SJCRH30 (cell line): ENCODE measurements at regions not wholly inside any gene's neighbourhood (a gene's known extent, or its start where the extent isn't known, plus 50 kb on each side); places are given as distances from the start of the nearest gene placed in this dataset.
"Not testable (repeated sequence)": the region's sequence is repeated elsewhere in the genome, so short reads cannot be mapped to it uniquely, and the experiment has no call there.

Source experiments
- DNase-seq, 2 experiments: peaks; one replicate each; pipeline ENCODE4 v3.0.0-alpha.2; 2015 to 2020
- H3K27ac ChIP-seq: fragments of 250-450 bp; sonication (Bioruptor Pico); 2 replicates; pipeline ENCODE4 v1.5.1; 2020; ENCODE audit warnings: mild to moderate bottlenecking, moderate library complexity
- H3K27me3 ChIP-seq: fragments of 250-450 bp; sonication (Bioruptor Pico); 2 replicates; pipeline ENCODE4 v1.5.1; 2020; ENCODE audit warnings: mild to moderate bottlenecking, moderate library complexity
- H3K36me3 ChIP-seq: fragments of 250-450 bp; sonication (Bioruptor Pico); 2 replicates; pipeline ENCODE4 v1.5.1; 2020; ENCODE audit warnings: mild to moderate bottlenecking, moderate library complexity
- H3K4me1 ChIP-seq: fragments of 250-450 bp; sonication (Bioruptor Pico); 2 replicates; pipeline ENCODE4 v1.5.1; 2020; ENCODE audit warnings: mild to moderate bottlenecking, moderate library complexity
- H3K4me3 ChIP-seq: fragments of 250-450 bp; sonication (Bioruptor Pico); 2 replicates; pipeline ENCODE4 v1.5.1; 2020; ENCODE audit warnings: mild to moderate bottlenecking, moderate library complexity
- H3K9me3 ChIP-seq: fragments of 250-450 bp; sonication (Bioruptor Pico); replicated peaks from 2 replicates; pipeline ENCODE4 v1.5.1; 2020; ENCODE audit warnings: mild to moderate bottlenecking, moderate library complexity

DNA sequence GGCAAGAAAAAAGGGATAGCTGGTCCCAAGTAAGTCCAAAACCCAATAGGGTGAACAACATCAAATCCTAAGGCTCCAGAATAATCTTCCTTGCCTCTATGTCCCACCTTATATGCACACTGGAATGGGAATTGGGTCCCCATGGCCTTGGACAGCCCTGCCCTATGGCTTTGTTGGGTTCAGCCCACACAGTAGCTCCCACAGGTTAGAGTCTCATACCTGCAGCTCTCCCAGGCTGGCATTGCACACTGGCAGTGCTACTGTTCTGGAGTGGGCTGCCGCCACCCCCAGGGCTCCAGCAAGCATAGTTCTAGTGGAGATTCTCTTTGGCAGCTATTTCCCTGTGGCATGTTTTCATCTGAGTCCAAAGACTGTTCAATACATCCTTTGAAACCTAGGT is 352.4 kb upstream of the CLEC14A start:
- Histone ChIP-seq H3K36me3 (no peaks in the 10 kb centered on the region; the same call in 1 of the 2 replicates), H3K27me3 (no peaks in the 10 kb centered on the region), H3K4me1 (no peaks in the 10 kb centered on the region), H3K4me3 (no peak overlapping the region), H3K27ac (no peak overlapping the region), H3K9me3 (no peaks in the 10 kb centered on the region; the same call in none of the 2 replicates)
- no peak for DNase-seq

DNA sequence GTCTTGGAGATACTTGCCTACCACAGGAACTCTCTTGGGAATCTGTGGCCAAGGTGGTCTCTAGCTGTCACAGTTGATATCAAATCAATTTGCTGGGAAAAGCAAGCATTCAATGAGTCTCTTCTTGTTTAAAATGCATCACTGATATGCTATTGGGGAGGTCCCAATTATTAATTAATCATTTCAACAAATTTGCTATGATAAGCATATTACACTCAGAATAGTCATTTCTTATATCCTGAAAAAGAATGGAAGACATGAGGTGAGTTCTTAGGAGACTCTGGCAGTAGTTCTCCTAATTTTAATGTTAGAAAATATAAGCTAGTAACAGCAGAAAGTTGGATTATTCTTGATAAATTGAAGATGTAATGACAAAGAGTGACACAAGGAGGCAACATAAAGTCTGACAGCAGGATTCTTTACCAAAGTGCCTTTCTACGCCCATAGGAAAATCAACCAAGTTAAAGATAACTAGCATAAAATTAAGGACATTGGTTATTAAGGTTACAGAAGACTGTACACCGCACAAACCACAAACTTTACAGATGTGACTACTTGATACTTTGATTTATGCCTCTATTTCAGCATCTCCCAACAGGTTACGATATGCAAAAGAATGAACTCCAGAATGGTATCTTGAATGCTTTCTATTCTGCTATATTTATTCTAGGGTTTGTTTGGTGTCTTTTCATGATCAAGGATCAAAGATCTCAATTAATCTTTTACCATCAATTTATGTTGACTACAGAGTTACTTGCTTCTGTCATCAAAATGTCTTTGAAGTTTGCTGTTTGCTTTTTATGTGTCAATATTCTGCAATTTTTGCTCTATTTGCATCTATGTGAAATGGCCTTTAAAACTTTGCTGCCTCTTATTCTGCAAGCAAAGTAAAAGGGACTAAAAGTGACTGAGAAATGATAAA is 349.6 kb upstream of the CLEC14A start:
- no peaks in the 10 kb centered on the region for H3K27me3 ChIP-seq
- no peak for DNase-seq
- no peaks in the 10 kb centered on the region for H3K4me1 ChIP-seq
- H3K4me3 ChIP-seq: no peak overlapping the region
- H3K27ac ChIP-seq: no peak overlapping the region
- H3K36me3 ChIP-seq: 0 out of 2 replicates have a peak, but pooled peaks cover 3% of the 10 kb centered on the region
- H3K9me3 ChIP-seq: no peaks in the 10 kb centered on the region; the same call in none of the 2 replicates

DNA sequence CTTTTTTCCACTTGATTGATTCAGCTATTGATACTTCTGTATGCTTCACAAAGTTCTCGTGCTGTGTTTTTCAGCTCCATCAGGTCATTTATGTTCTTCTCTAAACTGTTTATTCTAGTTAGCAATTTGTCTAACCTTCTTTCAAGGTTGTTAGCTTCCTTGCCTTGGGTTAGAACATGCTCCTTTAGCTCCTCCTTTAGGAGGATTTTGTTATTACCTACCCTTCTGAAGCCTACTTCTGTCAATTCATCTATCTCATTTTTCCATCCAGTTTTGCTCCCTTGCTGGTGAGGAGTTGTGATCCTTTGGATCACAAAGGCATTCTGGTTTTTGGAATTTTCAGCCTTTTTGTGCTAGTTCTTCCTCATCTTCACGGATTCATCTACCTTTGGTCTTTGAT is 344.7 kb upstream of the CLEC14A start:
- not testable (repeated sequence) for H3K4me1 ChIP-seq, H3K36me3 ChIP-seq, H3K9me3 ChIP-seq, H3K4me3 ChIP-seq, H3K27me3 ChIP-seq, DNase-seq, H3K27ac ChIP-seq

DNA sequence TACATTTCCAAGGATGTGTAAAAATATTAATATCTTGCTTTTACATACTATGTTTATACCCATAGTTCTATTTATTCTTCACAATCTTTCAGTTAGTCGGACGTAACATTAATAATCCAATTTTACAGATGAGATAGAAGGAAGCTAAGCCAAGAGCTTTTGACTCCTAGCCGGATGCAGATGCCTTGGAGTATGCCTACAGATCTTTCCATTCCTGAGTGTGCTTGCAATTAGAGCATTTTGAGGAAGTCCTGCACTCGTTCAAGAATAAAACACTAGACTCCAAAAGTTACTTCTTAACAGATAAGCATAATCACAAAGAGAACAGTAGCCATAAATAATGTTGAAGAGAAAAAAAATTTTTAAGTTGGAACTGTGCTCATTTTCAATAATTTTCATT is 337.6 kb upstream of the CLEC14A start:
- H3K27ac ChIP-seq: no peak overlapping the region
- DNase-seq: no peak
- peaks cover 6% of the 10 kb centered on the region; the same call in 1 of the 2 replicates for H3K9me3 ChIP-seq
- no peaks in the 10 kb centered on the region for H3K27me3 ChIP-seq
- no peaks in the 10 kb centered on the region for H3K36me3 ChIP-seq
- H3K4me3 ChIP-seq: no peak overlapping the region
- H3K4me1 ChIP-seq: no peaks in the 10 kb centered on the region

DNA sequence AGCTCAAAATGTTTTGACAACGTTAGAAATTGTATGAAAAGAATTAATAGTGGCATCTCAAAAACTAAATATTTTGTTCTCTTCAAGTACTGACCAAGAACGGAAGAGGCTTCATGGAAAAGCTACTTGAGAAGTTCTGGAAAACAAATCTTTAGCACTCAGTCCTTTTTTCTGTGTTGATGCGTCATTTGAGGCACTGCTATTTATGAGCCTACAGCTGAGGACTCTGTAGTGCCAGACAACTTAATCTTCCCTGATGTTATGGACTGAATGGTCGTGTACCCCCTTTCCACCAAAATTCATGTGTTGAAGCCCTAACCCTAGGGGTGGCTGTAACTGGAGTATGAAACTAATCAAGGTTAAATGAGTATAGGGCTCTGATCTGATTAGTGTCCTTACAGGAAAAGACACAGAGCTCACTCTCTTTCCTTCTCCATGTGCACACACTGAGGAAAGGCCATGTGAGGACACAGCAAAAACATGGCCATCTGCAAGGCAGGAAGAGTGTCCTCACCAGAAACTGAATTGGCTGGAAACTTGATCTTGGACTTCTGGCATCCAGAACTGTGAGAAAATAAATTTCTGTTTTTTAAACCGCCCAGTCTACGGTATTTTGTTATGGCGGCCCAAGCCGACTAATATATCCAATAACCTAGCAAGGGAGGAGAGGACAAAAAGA is 337.0 kb upstream of the CLEC14A start:
- H3K9me3 ChIP-seq: peaks cover 6% of the 10 kb centered on the region; the same call in 1 of the 2 replicates
- H3K27ac ChIP-seq: no peak overlapping the region
- no peaks in the 10 kb centered on the region for H3K4me1 ChIP-seq
- H3K4me3 ChIP-seq: no peak overlapping the region
- no peaks in the 10 kb centered on the region for H3K36me3 ChIP-seq
- H3K27me3 ChIP-seq: no peaks in the 10 kb centered on the region
- DNase-seq: no peak

DNA sequence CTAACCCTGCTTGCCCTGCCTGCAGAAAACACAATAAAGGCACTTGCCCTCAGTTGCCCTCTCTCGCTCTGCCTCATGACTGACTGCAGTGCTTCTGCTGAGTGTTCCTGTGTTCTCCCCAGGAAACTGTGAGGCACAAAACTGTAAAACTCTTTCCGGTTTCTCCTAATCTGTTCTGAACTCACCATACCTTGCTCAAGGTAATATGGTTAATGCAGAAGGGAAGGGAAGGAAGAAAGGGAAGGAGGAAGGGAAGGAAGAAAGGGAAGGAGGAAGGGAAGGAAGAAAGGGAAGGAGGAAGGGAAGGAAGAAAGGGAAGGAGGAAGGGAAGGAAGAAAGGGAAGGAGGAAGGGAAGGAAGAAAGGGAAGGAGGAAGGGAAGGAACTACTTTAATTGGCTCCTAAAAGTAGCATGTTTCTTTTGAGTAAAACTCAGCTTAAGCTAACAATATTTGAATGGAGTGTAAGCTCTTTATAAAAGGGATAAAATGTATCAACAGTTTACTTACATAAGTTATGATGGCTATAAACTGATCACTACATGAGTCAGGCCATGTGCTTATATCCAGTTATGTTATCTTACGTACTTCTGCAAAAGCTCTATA is 334.0 kb upstream of the CLEC14A start:
- Histone ChIP-seq H3K9me3 (peaks cover 11% of the 10 kb centered on the region; the same call in 1 of the 2 replicates), H3K27ac (no peak overlapping the region), H3K36me3 (no peaks in the 10 kb centered on the region), H3K4me1 (no peaks in the 10 kb centered on the region), H3K27me3 (no peaks in the 10 kb centered on the region), H3K4me3 (no peak overlapping the region)
- no peak for DNase-seq

DNA sequence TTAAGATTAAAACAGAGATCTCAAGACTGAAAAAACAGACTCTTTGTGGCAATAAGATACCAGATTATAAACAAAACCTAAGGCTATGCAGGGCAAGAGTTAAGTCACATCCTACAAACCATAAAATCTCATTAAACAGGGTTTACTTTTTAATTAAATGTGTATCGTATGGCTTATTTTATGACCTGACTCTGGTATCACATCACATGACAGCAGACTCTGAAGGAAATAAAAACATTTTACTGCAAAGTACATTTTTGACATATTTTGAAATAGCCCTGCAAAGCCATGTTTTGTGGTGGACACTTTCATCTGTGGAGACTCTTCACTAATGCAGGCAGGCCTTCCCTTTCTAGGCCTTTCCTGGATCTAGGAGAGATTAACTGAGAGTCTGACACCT is 327.6 kb upstream of the CLEC14A start:
- Histone ChIP-seq H3K36me3 (no peaks in the 10 kb centered on the region), H3K27me3 (no peaks in the 10 kb centered on the region), H3K27ac (peak overlapping the region; percentile 85), H3K4me1 (peaks cover 38% of the 10 kb centered on the region), H3K4me3 (no peak overlapping the region), H3K9me3 (peaks cover 21% of the 10 kb centered on the region; the same call in 1 of the 2 replicates)
- peak; percentile 39 to 82 for DNase-seq

DNA sequence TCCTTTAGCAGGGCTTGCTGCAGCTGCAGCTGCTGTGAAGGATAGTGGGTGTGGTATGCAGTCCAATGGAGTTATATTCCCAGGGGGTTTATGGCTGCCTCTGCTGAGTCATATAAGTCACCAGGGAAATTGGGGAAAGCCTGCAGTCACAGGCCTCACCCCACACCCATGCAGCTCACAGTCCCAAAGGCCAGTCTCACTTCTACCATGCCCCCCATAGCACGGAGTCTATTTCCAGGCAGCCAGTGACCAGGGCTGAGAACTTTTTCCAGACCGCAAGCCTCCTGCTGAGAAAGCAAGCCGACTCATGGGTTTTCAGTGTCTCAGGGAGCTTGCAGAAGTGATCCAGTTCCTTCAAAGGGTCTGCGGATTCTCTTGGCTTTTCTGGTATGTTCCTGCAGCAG is 322.4 kb upstream of the CLEC14A start:
- Histone ChIP-seq H3K27ac (peak overlapping the region; percentile 63), H3K4me1 (peaks cover 33% of the 10 kb centered on the region), H3K9me3 (0 out of 2 replicates have a peak, but pooled peaks cover 3% of the 10 kb centered on the region), H3K27me3 (no peaks in the 10 kb centered on the region), H3K36me3 (no peaks in the 10 kb centered on the region), H3K4me3 (no peak overlapping the region)
- DNase-seq: peak; percentile 80 to 86

DNA sequence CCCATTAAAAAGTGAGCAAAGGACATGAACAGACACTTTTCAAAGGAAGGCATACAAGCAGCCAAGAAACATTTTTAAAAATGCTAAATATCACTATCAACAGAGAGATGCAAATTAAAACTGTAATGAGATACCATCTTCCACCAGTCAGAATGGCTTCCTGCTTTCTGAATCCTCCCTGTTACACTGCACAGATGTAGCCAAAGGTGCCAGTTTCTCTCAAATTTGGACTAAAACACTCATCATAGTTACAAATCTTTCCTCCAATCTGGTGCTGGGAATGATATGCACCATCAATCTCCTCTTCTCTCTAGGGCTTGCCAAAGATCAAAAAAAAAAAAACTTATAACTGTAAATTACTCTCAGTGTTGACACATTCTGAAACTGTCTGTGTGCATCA is 311.8 kb upstream of the CLEC14A start:
- Histone ChIP-seq H3K36me3 (no peaks in the 10 kb centered on the region), H3K27me3 (no peaks in the 10 kb centered on the region), H3K27ac (no peak overlapping the region), H3K9me3 (peaks cover 11% of the 10 kb centered on the region), H3K4me1 (no peaks in the 10 kb centered on the region), H3K4me3 (no peak overlapping the region)
- DNase-seq: no peak

DNA sequence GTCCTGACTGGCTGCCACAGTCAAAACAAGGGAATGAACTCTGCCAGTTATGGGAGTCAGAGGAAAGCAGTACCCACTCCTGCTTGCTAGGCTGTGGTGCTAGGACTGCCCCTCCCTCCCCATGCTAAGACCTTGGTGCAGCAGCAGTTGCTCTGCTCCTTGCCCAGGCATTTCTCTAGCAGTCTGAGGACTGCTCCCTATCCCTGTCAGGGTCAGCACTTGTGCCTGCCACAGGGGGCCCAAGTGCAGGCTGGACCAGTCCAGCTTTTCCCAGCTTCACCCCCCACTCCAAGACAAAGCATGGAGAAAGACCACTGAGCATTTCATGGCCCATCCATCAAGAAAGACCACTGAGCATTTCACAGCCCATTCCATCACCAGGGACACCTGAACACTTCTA is 305.8 kb upstream of the CLEC14A start:
- H3K9me3 ChIP-seq: peaks cover 13% of the 10 kb centered on the region
- H3K27ac ChIP-seq: no peak overlapping the region
- H3K27me3 ChIP-seq: no peaks in the 10 kb centered on the region
- no peak for DNase-seq
- H3K36me3 ChIP-seq: no peaks in the 10 kb centered on the region
- no peak overlapping the region for H3K4me3 ChIP-seq
- no peaks in the 10 kb centered on the region for H3K4me1 ChIP-seq

DNA sequence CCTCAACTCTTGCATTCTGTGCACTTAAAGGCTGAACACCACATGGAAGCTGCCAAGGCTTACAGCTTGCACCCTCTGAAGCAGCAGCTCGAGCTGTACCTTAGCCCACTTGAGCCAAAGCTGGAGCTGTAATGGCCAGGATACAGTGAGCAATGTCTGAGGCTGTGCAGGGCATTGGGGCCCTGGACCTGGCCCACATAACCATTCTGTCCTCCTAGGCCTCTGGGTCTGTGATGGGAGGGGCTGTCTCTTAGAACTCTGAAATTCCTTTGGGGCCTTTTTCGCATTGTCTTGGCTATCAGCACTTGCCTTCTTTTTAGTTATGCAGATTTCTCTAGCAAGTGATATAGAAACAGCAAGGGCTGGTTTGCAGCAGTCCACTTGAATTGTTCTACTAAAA is 303.8 kb upstream of the CLEC14A start:
- DNase-seq: no peak
- Histone ChIP-seq H3K27me3 (no peaks in the 10 kb centered on the region), H3K27ac (no peak overlapping the region), H3K9me3 (peaks cover 13% of the 10 kb centered on the region), H3K36me3 (no peaks in the 10 kb centered on the region), H3K4me3 (no peak overlapping the region), H3K4me1 (no peaks in the 10 kb centered on the region)

DNA sequence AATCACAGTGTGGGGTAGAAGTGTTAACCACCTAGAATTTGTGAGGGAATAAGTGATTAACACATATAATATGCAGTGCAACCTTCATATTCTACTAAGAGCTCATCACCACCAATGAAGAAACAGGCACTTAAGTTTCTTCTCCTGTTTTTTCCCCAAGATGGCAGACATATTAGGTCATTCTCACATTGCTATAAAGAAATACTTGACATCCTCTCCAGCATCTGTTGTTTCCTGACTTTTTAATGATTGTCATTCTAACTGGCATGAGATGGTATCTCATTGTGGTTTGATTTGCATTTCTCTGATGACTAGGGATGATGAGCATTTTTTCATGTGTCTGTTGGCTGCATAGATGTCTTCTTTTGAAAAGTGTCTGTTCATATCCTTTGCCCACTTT is 301.5 kb upstream of the CLEC14A start:
- H3K27ac ChIP-seq, DNase-seq, H3K36me3 ChIP-seq, H3K9me3 ChIP-seq, H3K4me3 ChIP-seq, H3K4me1 ChIP-seq, H3K27me3 ChIP-seq: not testable (repeated sequence)

DNA sequence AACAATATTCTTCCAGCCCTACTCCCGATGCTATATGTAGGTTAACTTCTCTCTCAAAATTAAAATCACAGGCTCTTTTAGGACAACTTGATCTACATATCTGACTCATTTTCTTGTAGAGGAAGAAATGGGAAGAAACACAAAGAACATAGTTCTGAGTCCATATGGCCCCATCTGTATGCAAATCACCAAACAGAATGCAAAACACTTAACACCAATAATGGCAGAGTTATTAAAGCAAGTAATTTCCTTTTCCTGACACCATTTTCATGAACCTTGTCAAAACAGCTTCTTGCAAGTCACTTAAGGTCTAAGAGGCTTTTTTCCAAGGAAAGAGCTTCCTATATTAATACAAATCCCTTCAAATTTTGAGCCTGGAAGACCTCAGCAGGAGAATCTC is 300.4 kb upstream of the CLEC14A start:
- DNase-seq: no peak
- Histone ChIP-seq H3K27me3 (no peaks in the 10 kb centered on the region), H3K4me1 (no peaks in the 10 kb centered on the region), H3K4me3 (no peak overlapping the region), H3K36me3 (no peaks in the 10 kb centered on the region), H3K27ac (no peak overlapping the region), H3K9me3 (peaks cover 9% of the 10 kb centered on the region)

DNA sequence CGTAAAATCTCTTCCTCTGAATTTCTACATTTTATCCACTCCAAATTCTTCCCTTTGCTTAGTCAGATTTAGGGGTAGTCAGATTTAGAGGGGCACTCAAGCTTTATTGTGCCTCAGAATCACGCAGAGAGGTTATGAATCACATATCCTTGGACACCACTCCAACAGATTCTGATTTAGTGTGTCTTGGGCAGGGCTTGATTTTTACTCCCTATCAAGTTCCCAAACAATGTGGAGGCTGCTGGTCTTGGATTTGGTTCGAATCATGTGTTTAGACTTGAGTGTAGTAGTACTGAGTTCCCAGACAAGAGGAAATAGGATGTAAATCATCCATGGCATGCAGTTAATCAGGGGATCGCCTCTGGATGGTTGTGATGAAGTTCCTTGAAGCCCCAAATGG is 298.1 kb upstream of the CLEC14A start:
- DNase-seq: no peak
- Histone ChIP-seq H3K36me3 (no peaks in the 10 kb centered on the region), H3K27ac (no peak overlapping the region), H3K4me3 (no peak overlapping the region), H3K27me3 (no peaks in the 10 kb centered on the region), H3K4me1 (no peaks in the 10 kb centered on the region), H3K9me3 (peaks cover 9% of the 10 kb centered on the region; the same call in 1 of the 2 replicates)

DNA sequence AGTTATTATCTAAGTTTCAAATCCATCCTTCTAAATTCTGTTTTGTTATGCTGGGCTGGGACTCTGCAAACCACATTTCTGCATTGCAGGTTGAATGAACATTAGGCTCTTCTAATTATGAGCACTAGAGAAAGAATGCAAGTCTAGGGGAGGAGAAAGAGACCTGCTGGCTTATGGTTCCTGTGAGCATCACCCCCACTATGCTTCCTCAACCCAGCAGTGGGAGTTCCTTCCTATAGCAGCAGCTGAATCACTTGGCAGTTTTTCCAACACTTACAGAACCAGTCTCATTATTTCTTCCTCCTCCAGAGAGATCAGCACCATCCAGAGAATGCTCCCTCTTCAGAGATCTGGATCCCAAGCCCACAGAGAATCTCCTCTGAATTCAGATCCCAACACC is 297.7 kb upstream of the CLEC14A start:
- Histone ChIP-seq H3K4me3 (no peak overlapping the region), H3K36me3 (no peaks in the 10 kb centered on the region), H3K4me1 (no peaks in the 10 kb centered on the region), H3K27me3 (no peaks in the 10 kb centered on the region), H3K27ac (no peak overlapping the region), H3K9me3 (peaks cover 5% of the 10 kb centered on the region; the same call in 1 of the 2 replicates)
- DNase-seq: no peak
